GM12874 (cell line): ENCODE measurements at regions not wholly inside any gene's neighbourhood (a gene's known extent, or its start where the extent isn't known, plus 50 kb on each side); places are given as distances from the start of the nearest gene placed in this dataset.
A peak's percentile ranks its signal among the peaks of the same experiment; 100 is the strongest.

Source experiments
- CTCF ChIP-seq: IDR thresholded peaks from 2 replicates; pipeline ENCODE4 v1.5.1; 2011; ENCODE audit warnings: low read depth, mild to moderate bottlenecking, control low read depth, low read length, moderate library complexity; ENCODE audit not compliant: insufficient read depth

- no peak for TF ChIP-seq CTCF
Observed at GRCh38 chr12:62168411-62168810, 91.8 kb upstream of the USP15 start.

- no peak for TF ChIP-seq CTCF
Observed at GRCh38 chr12:62170241-62170640, 90.0 kb upstream of the USP15 start.

- TF ChIP-seq CTCF, result no peak
Observed at GRCh38 chr12:62190689-62191490, 69.3 kb upstream of the USP15 start.

GRCh38 chr12:62191491-62192179 is 68.6 kb upstream of the USP15 start:
- no peak for TF ChIP-seq CTCF

- TF ChIP-seq CTCF, result peak; percentile 49
Observed at GRCh38 chr12:62192180-62192902, 67.9 kb upstream of the USP15 start.

GRCh38 chr12:62192903-62193250 is 67.3 kb upstream of the USP15 start:
- no peak for TF ChIP-seq CTCF

GRCh38 chr12:62194031-62194430 is 66.2 kb upstream of the USP15 start:
- TF ChIP-seq CTCF, result no peak
